ENCODE measurements at regions not wholly inside any gene's neighbourhood (a gene's known extent, or its start where the extent isn't known, plus 50 kb on each side); places are given as distances from the start of the nearest gene placed in this dataset.

DNA sequence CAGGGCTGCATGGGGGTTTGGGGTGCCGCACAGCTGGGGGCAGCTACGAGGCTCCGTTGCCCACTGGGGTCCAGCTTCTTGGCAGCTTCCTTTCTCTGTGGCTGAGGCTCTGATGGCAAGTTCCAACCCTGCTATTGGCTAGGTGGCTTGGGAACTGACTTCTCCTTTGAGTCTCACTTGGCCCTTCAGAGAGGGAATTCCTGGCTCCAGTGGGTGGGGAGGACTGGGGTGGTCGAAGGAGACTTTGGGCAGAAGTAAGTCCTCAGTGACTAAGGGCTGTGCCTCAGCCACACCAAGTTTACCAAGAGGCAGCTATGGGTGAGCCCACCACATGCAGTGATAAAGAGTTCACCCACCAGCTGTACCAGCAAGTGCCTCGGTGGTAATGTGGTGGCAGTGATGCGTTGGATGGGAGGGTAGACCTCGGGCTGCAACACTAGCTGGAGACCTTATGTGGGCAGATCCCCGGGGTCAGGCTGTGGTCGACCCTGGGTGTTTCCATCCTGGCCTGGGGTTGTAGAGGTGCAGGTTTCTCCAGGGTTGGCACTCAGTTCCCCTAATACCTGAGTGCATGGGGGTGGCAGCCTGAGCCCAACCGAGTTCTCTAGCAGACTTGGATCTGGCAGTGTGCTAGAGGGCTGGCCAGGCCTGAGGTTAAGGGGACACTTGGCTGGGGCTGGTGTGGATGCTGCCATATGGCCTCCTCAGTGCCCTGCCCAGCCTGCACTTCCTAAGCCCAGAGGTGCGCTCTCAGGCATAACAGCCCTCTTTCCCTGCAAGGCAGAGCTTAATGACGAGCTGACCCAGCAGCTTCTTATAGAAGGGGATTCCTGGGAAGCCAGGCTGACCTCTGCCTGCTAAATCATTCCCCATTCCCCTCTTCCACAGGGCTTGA lies 197.0 kb upstream of the CADM1 start:
- no peak overlapping the region for H3K4me3 ChIP-seq (ENCODE audit: low read depth in 1 of 5, low read length in 5 of 5)
- H3K27ac ChIP-seq (ENCODE audit: low read depth, low read length): no peak overlapping the region
- no peak overlapping the region for H3K9ac ChIP-seq (ENCODE audit: low read length in 5 of 5)
- H3K9me3 ChIP-seq (ENCODE audit: control insufficient read depth in 5 of 5, low read length in 5 of 5): peaks cover 0 to 2% (median 0%) of the 10 kb centered on the region in 5 donors
- H3K4me1 ChIP-seq (ENCODE audit: control insufficient read depth in 5 of 5, insufficient read depth in 5 of 5, low read length in 5 of 5): peaks cover 0 to 9% (median 7%) of the 10 kb centered on the region in 5 donors
- H3K36me3 ChIP-seq (ENCODE audit: control insufficient read depth in 5 of 5, insufficient read depth in 5 of 5, low read length in 5 of 5): no peaks in the 10 kb centered on the region
- no peaks in the 10 kb centered on the region for H3K27me3 ChIP-seq (ENCODE audit: control insufficient read depth in 5 of 5, insufficient read depth in 4 of 5, low read length in 5 of 5)

DNA sequence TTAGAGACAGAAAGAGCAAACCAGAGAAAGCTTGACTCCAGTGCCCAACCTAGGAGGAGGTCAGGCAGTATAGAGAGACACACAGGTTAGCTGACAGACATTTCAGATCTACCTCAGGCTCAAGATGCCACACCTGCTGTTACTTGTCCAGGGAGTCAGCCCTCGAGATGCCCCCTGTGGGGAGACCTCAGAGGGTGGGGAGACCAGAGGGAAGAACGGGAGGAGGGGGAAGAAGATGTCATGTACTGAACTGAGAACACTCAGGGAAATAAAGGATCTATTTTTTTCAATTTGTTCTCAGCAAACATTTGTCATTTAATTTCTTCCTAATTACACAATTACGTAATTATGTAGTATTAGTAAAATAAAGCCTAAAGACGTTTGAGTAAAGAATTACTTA lies 196.3 kb upstream of the CADM1 start:
- Histone ChIP-seq H3K9ac (ENCODE audit: low read length in 5 of 5) (no peak overlapping the region), H3K27me3 (ENCODE audit: control insufficient read depth in 5 of 5, insufficient read depth in 4 of 5, low read length in 5 of 5) (no peaks in the 10 kb centered on the region), H3K36me3 (ENCODE audit: control insufficient read depth in 5 of 5, insufficient read depth in 5 of 5, low read length in 5 of 5) (no peaks in the 10 kb centered on the region), H3K4me1 (ENCODE audit: control insufficient read depth in 5 of 5, insufficient read depth in 5 of 5, low read length in 5 of 5) (peaks cover 0 to 9% (median 7%) of the 10 kb centered on the region in 5 donors), H3K27ac (ENCODE audit: low read depth, low read length) (no peak overlapping the region), H3K4me3 (ENCODE audit: low read depth in 1 of 5, low read length in 5 of 5) (no peak overlapping the region), H3K9me3 (ENCODE audit: control insufficient read depth in 5 of 5, low read length in 5 of 5) (peaks cover 0 to 2% (median 0%) of the 10 kb centered on the region in 5 donors)

DNA sequence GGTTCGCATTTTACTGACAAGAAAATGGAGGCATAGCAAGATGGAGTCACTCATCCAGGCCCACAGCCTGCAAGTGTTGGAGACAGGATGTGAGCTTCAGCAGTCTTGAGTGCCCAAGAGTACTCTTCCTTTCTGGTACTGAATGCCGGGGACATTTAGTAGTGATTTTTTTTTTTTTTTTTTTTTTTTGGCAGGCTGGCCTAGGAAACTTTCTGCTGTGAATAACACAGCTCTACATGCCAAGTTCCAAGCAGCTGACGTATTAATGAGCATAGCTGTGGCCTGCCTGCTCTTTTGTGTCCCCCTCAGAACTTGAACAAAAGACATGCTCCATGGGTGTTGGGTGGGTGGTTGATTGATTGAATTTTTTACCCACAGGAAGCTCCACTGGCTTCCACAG lies 195.5 kb upstream of the CADM1 start:
- no peak overlapping the region for H3K27ac ChIP-seq (ENCODE audit: low read depth, low read length)

DNA sequence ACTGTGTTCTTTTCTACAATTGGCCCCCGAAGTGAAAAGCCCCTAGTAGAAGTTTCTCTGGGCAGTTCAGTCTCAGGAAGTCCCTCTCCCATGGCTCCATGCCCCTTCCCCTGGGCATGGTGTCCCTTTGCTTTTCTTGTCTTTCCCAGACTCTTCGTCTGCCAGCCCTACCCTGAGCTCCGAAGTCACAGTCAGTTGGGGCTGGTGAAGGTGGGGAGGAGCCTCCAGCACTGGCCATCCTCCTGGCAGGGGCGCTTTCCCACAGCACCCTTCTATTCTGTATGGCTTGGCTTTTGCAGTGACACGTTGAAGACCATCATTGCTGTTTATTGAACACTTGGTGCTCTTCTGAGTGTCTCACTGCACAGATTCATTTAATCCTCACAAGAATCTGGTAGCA lies 195.1 kb upstream of the CADM1 start:
- H3K36me3 ChIP-seq (ENCODE audit: control insufficient read depth in 5 of 5, insufficient read depth in 5 of 5, low read length in 5 of 5): no peaks in the 10 kb centered on the region
- no peaks in the 10 kb centered on the region for H3K27me3 ChIP-seq (ENCODE audit: control insufficient read depth in 5 of 5, insufficient read depth in 4 of 5, low read length in 5 of 5)
- no peak overlapping the region for H3K9ac ChIP-seq (ENCODE audit: low read length in 5 of 5)
- H3K9me3 ChIP-seq (ENCODE audit: control insufficient read depth in 5 of 5, low read length in 5 of 5): no peaks in the 10 kb centered on the region
- no peak overlapping the region for H3K27ac ChIP-seq (ENCODE audit: low read depth, low read length)
- no peak overlapping the region for H3K4me3 ChIP-seq (ENCODE audit: low read depth in 1 of 5, low read length in 5 of 5)
- peaks cover 0 to 9% (median 7%) of the 10 kb centered on the region in 5 donors for H3K4me1 ChIP-seq (ENCODE audit: control insufficient read depth in 5 of 5, insufficient read depth in 5 of 5, low read length in 5 of 5)

More for the DNA sequence above, 195.5 kb upstream of the CADM1 start:
- Histone ChIP-seq H3K9me3 (ENCODE audit: control insufficient read depth in 5 of 5, low read length in 5 of 5) (peaks cover 0 to 2% (median 0%) of the 10 kb centered on the region in 5 donors), H3K4me1 (ENCODE audit: control insufficient read depth in 5 of 5, insufficient read depth in 5 of 5, low read length in 5 of 5) (peaks cover 0 to 9% (median 7%) of the 10 kb centered on the region in 5 donors), H3K9ac (ENCODE audit: low read length in 5 of 5) (no peak overlapping the region), H3K4me3 (ENCODE audit: low read depth in 1 of 5, low read length in 5 of 5) (no peak overlapping the region), H3K36me3 (ENCODE audit: control insufficient read depth in 5 of 5, insufficient read depth in 5 of 5, low read length in 5 of 5) (no peaks in the 10 kb centered on the region), H3K27me3 (ENCODE audit: control insufficient read depth in 5 of 5, insufficient read depth in 4 of 5, low read length in 5 of 5) (no peaks in the 10 kb centered on the region)

DNA sequence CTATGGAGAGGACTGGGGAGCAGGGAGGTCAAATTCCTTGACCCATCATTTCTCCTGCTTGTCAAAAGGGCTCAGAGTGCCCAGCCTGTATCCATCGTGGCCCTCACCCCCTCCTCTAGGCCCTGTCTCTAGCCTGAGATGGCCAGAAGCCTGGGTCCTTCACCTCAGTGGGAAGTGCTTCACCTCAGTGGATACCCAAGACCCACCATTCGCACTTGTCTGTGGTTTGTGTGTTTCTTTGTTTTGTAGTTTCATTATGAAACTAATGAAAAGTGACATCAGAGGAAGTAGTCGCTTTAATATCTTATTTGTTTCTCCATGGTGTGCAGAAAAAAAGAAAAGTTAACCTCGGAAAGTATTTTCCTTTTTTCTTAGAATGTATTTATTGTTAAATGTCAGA lies 194.0 kb upstream of the CADM1 start:
- H3K27ac ChIP-seq (ENCODE audit: low read depth, low read length): no peak overlapping the region
- H3K36me3 ChIP-seq (ENCODE audit: control insufficient read depth in 5 of 5, insufficient read depth in 5 of 5, low read length in 5 of 5): no peaks in the 10 kb centered on the region
- H3K27me3 ChIP-seq (ENCODE audit: control insufficient read depth in 5 of 5, insufficient read depth in 4 of 5, low read length in 5 of 5): no peaks in the 10 kb centered on the region
- no peak overlapping the region for H3K4me3 ChIP-seq (ENCODE audit: low read depth in 1 of 5, low read length in 5 of 5)
- H3K9ac ChIP-seq (ENCODE audit: low read length in 5 of 5): no peak overlapping the region
- H3K4me1 ChIP-seq (ENCODE audit: control insufficient read depth in 5 of 5, insufficient read depth in 5 of 5, low read length in 5 of 5): peaks cover 0 to 9% (median 7%) of the 10 kb centered on the region in 5 donors
- no peaks in the 10 kb centered on the region for H3K9me3 ChIP-seq (ENCODE audit: control insufficient read depth in 5 of 5, low read length in 5 of 5)

DNA sequence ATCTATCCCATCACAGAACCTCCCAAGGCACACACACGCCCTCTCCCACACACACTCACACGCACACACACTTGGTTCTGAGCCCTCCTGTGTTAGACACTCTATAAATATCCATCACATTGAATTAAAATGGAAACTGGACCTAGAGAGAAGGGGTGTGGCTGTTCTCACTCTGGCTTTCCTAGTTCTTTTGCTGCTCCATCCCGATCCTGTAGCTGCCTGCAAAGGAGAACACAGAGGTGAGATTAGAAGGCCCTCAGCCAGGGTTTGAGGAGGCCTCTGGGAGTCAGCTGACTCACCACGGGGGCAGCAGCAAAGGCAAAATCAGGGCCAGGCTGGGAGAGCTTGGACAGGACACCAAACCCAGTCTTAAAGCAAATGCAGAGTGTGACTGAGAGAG lies 192.3 kb upstream of the CADM1 start:
- Histone ChIP-seq H3K9me3 (ENCODE audit: control insufficient read depth in 5 of 5, low read length in 5 of 5) (no peaks in the 10 kb centered on the region), H3K4me3 (ENCODE audit: low read depth in 1 of 5, low read length in 5 of 5) (no peak overlapping the region), H3K27ac (ENCODE audit: low read depth, low read length) (no peak overlapping the region), H3K4me1 (ENCODE audit: control insufficient read depth in 5 of 5, insufficient read depth in 5 of 5, low read length in 5 of 5) (peaks cover 0 to 9% (median 7%) of the 10 kb centered on the region in 5 donors), H3K9ac (ENCODE audit: low read length in 5 of 5) (no peak overlapping the region), H3K27me3 (ENCODE audit: control insufficient read depth in 5 of 5, insufficient read depth in 4 of 5, low read length in 5 of 5) (peaks cover 0 to 3% (median 0%) of the 10 kb centered on the region in 5 donors), H3K36me3 (ENCODE audit: control insufficient read depth in 5 of 5, insufficient read depth in 5 of 5, low read length in 5 of 5) (no peaks in the 10 kb centered on the region)

DNA sequence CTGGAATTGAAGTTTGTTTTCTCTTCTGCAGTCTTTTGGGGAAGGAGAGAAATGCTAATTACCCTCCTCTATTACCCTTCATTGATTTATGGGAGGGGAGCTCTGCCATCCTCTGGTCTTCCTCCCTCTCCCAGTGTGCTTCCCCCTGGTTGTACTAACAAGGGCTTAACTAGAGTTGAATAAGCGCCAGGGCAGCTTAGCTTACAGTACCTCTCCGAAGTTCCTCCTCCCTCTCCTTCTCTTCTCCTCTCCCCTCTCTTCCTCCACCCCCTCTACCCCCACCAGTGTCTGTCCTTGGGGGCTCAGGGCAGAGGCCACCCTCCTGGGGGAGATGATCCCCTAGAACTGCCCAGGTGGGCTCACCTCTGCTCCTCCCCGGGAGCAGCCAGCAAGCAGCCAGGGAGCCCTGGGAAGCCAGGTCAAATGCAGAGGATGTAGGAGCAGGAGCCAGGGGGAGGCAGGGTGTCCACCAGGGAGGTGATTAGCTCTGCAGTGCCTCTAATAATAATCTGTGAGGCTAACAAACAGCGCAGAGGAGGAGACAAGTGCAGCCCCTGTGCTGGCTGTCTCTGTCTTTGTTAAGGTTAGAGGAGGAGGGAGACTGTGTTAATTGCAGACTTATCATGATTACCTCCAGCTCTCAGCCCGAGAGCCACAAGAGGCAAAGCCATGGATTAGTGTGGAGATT lies 191.6 kb upstream of the CADM1 start:
- Histone ChIP-seq H3K4me1 (ENCODE audit: control insufficient read depth in 5 of 5, insufficient read depth in 5 of 5, low read length in 5 of 5) (peaks cover 0 to 9% (median 7%) of the 10 kb centered on the region in 5 donors), H3K9ac (ENCODE audit: low read length in 5 of 5) (no peak overlapping the region), H3K36me3 (ENCODE audit: control insufficient read depth in 5 of 5, insufficient read depth in 5 of 5, low read length in 5 of 5) (no peaks in the 10 kb centered on the region), H3K9me3 (ENCODE audit: control insufficient read depth in 5 of 5, low read length in 5 of 5) (no peaks in the 10 kb centered on the region), H3K4me3 (ENCODE audit: low read depth in 1 of 5, low read length in 5 of 5) (no peak overlapping the region), H3K27me3 (ENCODE audit: control insufficient read depth in 5 of 5, insufficient read depth in 4 of 5, low read length in 5 of 5) (peaks cover 0 to 3% (median 0%) of the 10 kb centered on the region in 5 donors), H3K27ac (ENCODE audit: low read depth, low read length) (no peak overlapping the region)

DNA sequence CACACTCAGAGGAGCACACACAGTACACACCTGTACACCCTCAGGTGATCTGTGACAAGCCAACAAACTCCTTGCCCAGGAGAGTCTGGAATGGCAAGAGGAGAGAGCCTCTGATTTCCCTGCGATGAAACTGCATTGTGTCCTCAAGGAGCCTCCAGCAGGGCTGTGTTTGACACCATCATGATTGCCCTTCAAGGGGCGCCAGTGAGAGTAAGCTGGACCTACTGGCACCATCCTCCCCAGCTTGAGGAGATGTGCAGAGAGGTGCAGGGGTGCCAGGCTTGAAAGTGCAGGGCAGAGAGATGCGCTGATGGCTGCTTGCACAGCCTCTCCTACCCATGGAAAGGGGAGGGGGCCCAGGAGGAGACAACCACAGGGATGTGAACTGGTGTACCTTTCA lies 188.8 kb upstream of the CADM1 start:
- no peaks in the 10 kb centered on the region for H3K36me3 ChIP-seq (ENCODE audit: control insufficient read depth in 5 of 5, insufficient read depth in 5 of 5, low read length in 5 of 5)
- H3K9ac ChIP-seq (ENCODE audit: low read length in 5 of 5): no peak overlapping the region
- peaks cover 0 to 12% (median 5%) of the 10 kb centered on the region in 5 donors for H3K27me3 ChIP-seq (ENCODE audit: control insufficient read depth in 5 of 5, insufficient read depth in 4 of 5, low read length in 5 of 5)
- H3K9me3 ChIP-seq (ENCODE audit: control insufficient read depth in 5 of 5, low read length in 5 of 5): no peaks in the 10 kb centered on the region
- no peak overlapping the region for H3K4me3 ChIP-seq (ENCODE audit: low read depth in 1 of 5, low read length in 5 of 5)
- no peaks in the 10 kb centered on the region for H3K4me1 ChIP-seq (ENCODE audit: control insufficient read depth in 5 of 5, insufficient read depth in 5 of 5, low read length in 5 of 5)
- H3K27ac ChIP-seq (ENCODE audit: low read depth, low read length): no peak overlapping the region

DNA sequence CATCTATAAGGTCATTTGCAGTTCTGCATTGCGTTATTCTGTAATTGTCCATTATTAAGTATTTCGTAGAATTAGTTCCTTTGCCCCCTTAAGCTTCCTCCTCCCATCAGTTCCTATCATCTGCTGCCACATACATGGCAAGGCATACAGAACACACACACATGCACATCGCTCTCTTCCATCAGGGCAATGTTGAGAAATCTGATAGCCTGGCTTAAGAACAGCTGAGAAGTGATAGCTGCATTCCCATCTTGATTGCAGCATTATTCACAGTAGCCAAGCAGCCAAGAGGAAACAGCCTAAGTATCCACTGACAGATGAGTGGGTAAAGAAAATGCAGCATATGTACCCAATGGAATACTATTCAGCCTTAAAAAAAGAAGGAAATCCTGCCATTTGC lies 186.8 kb upstream of the CADM1 start:
- Histone ChIP-seq H3K9me3 (ENCODE audit: control insufficient read depth in 5 of 5, low read length in 5 of 5) (no peaks in the 10 kb centered on the region), H3K9ac (ENCODE audit: low read length in 5 of 5) (no peak overlapping the region), H3K4me3 (ENCODE audit: low read depth in 1 of 5, low read length in 5 of 5) (no peak overlapping the region), H3K27me3 (ENCODE audit: control insufficient read depth in 5 of 5, insufficient read depth in 4 of 5, low read length in 5 of 5) (peaks cover 0 to 17% (median 12%) of the 10 kb centered on the region in 5 donors), H3K36me3 (ENCODE audit: control insufficient read depth in 5 of 5, insufficient read depth in 5 of 5, low read length in 5 of 5) (no peaks in the 10 kb centered on the region), H3K27ac (ENCODE audit: low read depth, low read length) (no peak overlapping the region), H3K4me1 (ENCODE audit: control insufficient read depth in 5 of 5, insufficient read depth in 5 of 5, low read length in 5 of 5) (no peaks in the 10 kb centered on the region)

DNA sequence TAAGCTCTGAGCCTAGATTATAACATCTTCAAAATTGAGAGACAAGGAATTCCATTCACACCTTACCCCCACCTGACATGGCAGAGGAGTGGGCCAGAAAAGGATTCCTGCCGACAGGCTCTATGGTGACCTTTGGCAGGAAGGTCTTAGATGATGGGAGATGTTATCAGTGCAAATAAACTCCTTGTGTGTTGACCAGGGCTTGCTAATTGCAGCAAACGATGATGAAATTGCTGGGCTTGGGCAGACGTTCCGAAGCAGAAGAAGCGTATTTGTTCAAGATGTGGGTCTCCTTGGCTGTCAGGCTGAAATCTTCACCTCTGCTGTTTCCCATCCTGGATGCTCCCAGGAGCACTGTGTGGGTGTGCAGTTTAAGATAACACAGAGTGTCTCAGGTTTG lies 183.7 kb upstream of the CADM1 start:
- H3K27ac ChIP-seq (ENCODE audit: low read depth, low read length): no peak overlapping the region
- H3K4me3 ChIP-seq (ENCODE audit: low read depth in 1 of 5, low read length in 5 of 5): no peak overlapping the region
- peaks cover 0 to 15% (median 12%) of the 10 kb centered on the region in 5 donors for H3K27me3 ChIP-seq (ENCODE audit: control insufficient read depth in 5 of 5, insufficient read depth in 4 of 5, low read length in 5 of 5)
- H3K9me3 ChIP-seq (ENCODE audit: control insufficient read depth in 5 of 5, low read length in 5 of 5): peaks cover 0 to 11% (median 0%) of the 10 kb centered on the region in 5 donors
- no peak overlapping the region for H3K9ac ChIP-seq (ENCODE audit: low read length in 5 of 5)
- no peaks in the 10 kb centered on the region for H3K36me3 ChIP-seq (ENCODE audit: control insufficient read depth in 5 of 5, insufficient read depth in 5 of 5, low read length in 5 of 5)
- H3K4me1 ChIP-seq (ENCODE audit: control insufficient read depth in 5 of 5, insufficient read depth in 5 of 5, low read length in 5 of 5): no peaks in the 10 kb centered on the region
